Skeletal muscle tissue (tissue), 3 donors: ENCODE measurements at regions not wholly inside any gene's neighbourhood (a gene's known extent, or its start where the extent isn't known, plus 50 kb on each side); places are given as distances from the start of the nearest gene placed in this dataset.

Experiments used
- H3K27ac ChIP-seq: one replicate; pipeline ENCODE4 v1.7.0; 2013; ENCODE audit warnings: mild to moderate bottlenecking, low read depth, low read length, inconsistent platforms
- H3K27me3 ChIP-seq, 3 donors: one replicate each; pipeline ENCODE4 v1.7.0; 2013; ENCODE audit warnings: low read length in 3 of 3; ENCODE audit not compliant: control insufficient read depth in 3 of 3, insufficient read depth in 3 of 3
- H3K36me3 ChIP-seq, 3 donors: one replicate each; pipeline ENCODE4 v1.7.0; 2013; ENCODE audit warnings: low read length in 3 of 3; ENCODE audit not compliant: control insufficient read depth in 3 of 3, insufficient read depth in 3 of 3
- H3K4me1 ChIP-seq, 3 donors: one replicate each; pipeline ENCODE4 v1.7.0; 2013; ENCODE audit warnings: low read length in 3 of 3, mild to moderate bottlenecking in 3 of 3; ENCODE audit not compliant: control insufficient read depth in 3 of 3, insufficient read depth in 3 of 3
- H3K4me3 ChIP-seq, 3 donors: one replicate each; pipeline ENCODE4 v1.7.0; 2013; ENCODE audit warnings: low read length in 3 of 3
- H3K9ac ChIP-seq, 3 donors: one replicate each; pipeline ENCODE4 v1.7.0; 2013; ENCODE audit warnings: low read length in 3 of 3, mild to moderate bottlenecking in 3 of 3, moderate library complexity in 2 of 3, low read depth in 1 of 3
- H3K9me3 ChIP-seq, 3 donors: one replicate each; pipeline ENCODE4 v1.7.0; 2013; ENCODE audit warnings: low read length in 3 of 3; ENCODE audit not compliant: control insufficient read depth in 3 of 3
- donor health status: Osteomylitis.

- Histone ChIP-seq H3K4me1 (peaks cover 15 to 24% (median 20%) of the 10 kb centered on the region in 3 donors), H3K36me3 (no peaks in the 10 kb centered on the region), H3K4me3 (no peak overlapping the region), H3K9me3 (peaks cover 0 to 6% (median 4%) of the 10 kb centered on the region in 3 donors), H3K9ac (no peak overlapping the region), H3K27me3 (peaks cover 0 to 6% (median 0%) of the 10 kb centered on the region in 3 donors), H3K27ac (no peak overlapping the region)
Measured at GRCh38 chr2:239532859-239533258, 132.0 kb upstream of the HDAC4 start.

GRCh38 chr2:239532250-239532649 lies 131.4 kb upstream of the HDAC4 start:
- Histone ChIP-seq H3K4me1 (peaks cover 15 to 24% (median 20%) of the 10 kb centered on the region in 3 donors), H3K9ac (no peak overlapping the region), H3K27ac (no peak overlapping the region), H3K9me3 (peaks cover 0 to 6% (median 4%) of the 10 kb centered on the region in 3 donors), H3K27me3 (peaks cover 0 to 6% (median 0%) of the 10 kb centered on the region in 3 donors), H3K36me3 (no peaks in the 10 kb centered on the region), H3K4me3 (no peak overlapping the region)

DNA sequence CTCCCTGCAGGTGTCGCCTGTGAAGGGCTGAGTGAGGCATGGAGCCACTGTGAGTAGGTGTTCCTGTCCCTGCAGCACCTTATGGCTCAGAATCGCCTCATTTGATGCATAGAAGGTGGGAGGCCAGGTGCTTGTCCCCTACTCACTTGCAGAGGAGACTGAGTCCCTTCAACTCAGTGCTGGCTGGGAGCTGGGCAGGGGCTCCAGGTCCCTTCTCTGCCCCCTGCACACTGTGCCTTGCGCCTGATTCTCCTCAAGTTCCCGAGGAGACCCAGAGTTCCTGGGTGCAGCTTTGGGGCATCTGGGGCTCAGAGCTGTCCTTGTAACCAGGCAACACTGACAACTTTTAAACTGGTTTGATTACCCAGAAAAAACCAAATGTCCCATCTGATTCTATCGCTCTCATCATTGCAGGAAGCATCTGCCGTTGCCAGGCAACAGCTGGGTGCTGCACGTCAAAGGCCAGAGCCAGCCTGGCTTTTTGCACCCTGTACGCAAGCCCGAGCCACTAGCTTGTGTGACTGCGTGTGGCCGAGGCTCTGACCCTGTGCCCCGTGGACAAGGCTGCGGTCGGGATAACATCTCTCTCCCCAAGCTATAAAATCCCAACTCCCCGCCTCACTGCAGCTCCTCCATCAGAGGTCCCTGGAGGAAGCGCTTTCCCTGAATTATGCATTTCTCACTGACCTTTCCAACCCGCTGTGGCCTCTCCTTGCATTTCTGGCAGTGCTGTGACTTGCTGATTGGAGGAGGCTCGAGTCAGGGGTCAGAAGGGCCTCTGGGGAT lies 130.8 kb upstream of the HDAC4 start:
- H3K9me3 ChIP-seq: peaks cover 0 to 6% (median 4%) of the 10 kb centered on the region in 3 donors
- H3K27ac ChIP-seq: no peak overlapping the region

DNA sequence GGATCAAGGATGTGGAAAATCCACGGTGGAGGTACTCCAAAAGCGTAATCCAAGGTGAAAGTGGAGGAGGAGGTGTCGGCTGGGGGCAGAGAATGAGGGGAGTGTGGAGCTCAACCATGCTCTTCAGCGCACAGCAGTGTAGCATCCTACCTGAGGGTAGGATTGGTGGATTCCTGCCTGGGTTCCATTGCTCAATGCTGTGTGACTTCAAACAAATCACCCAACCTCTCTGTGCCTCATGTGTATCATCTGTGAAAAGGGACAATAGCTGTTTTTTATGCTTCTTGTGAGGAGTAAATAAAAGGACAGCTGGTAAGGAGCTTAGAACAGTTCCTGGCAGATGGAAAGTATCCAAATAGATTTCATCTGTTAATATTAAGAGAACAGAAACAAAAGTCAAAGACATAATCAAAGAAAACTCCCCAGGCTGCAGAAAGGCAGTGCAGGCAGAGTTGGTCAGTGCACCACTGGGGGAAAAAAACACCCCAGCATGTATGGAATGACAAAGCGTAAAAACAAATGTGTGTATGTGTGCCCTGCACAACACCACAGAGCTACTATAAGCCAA lies 130.0 kb upstream of the HDAC4 start:
- peaks cover 15 to 24% (median 20%) of the 10 kb centered on the region in 3 donors for H3K4me1 ChIP-seq
- peaks cover 0 to 6% (median 4%) of the 10 kb centered on the region in 3 donors for H3K9me3 ChIP-seq
- H3K4me3 ChIP-seq: no peak overlapping the region
- peaks cover 0 to 9% (median 0%) of the 10 kb centered on the region in 3 donors for H3K27me3 ChIP-seq
- no peak overlapping the region for H3K27ac ChIP-seq
- H3K36me3 ChIP-seq: no peaks in the 10 kb centered on the region
- no peak overlapping the region for H3K9ac ChIP-seq

More for the DNA sequence above, 130.8 kb upstream of the HDAC4 start:
- Histone ChIP-seq H3K4me1 (peaks cover 15 to 24% (median 20%) of the 10 kb centered on the region in 3 donors), H3K4me3 (no peak overlapping the region), H3K27me3 (peaks cover 0 to 8% (median 0%) of the 10 kb centered on the region in 3 donors), H3K36me3 (no peaks in the 10 kb centered on the region), H3K9ac (no peak overlapping the region)

- Histone ChIP-seq H3K4me3 (no peak overlapping the region), H3K27ac (no peak overlapping the region), H3K9me3 (peaks cover 0 to 2% (median under 1%) of the 10 kb centered on the region in 3 donors), H3K27me3 (peaks cover 0 to 9% (median 0%) of the 10 kb centered on the region in 3 donors), H3K36me3 (no peaks in the 10 kb centered on the region), H3K9ac (no peak overlapping the region), H3K4me1 (peaks cover 15 to 24% (median 20%) of the 10 kb centered on the region in 3 donors)
Measured at GRCh38 chr2:239529313-239530015, 128.6 kb upstream of the HDAC4 start.

DNA sequence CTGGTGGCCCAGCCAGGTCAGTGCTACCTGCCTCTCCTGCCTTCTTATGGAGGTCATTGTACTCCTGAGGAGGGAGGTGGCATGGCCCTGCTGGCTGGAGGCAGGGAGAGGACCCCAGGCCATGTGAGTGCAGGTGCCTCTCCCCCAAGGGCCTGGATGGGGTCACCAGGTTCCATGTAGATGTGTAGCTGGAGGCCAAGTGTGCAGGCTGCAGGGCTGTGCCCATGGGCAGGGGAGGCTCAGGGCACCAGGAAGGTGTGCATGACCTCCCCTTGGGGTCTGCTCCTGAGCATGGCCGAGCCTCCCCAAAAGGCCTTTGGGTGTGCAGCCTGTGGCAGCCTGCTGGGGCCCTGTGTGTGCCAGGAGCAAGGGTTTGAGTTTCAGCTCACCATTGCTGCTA lies 128.1 kb upstream of the HDAC4 start:
- H3K4me1 ChIP-seq: peaks cover 12 to 21% (median 18%) of the 10 kb centered on the region in 3 donors
- H3K9ac ChIP-seq: no peak overlapping the region
- H3K9me3 ChIP-seq: peaks cover 0 to 2% (median 0%) of the 10 kb centered on the region in 3 donors
- no peak overlapping the region for H3K4me3 ChIP-seq
- H3K36me3 ChIP-seq: no peaks in the 10 kb centered on the region
- H3K27ac ChIP-seq: no peak overlapping the region
- H3K27me3 ChIP-seq: peaks cover 0 to 9% (median 0%) of the 10 kb centered on the region in 3 donors

- Histone ChIP-seq H3K27me3 (peaks cover 0 to 5% (median 0%) of the 10 kb centered on the region in 3 donors), H3K4me3 (no peak overlapping the region), H3K9ac (no peak overlapping the region), H3K27ac (no peak overlapping the region), H3K9me3 (peaks cover 0 to 2% (median 0%) of the 10 kb centered on the region in 3 donors), H3K36me3 (no peaks in the 10 kb centered on the region), H3K4me1 (peaks cover 5 to 14% (median 12%) of the 10 kb centered on the region in 3 donors)
Measured at GRCh38 chr2:239528146-239528545, 127.3 kb upstream of the HDAC4 start.

DNA sequence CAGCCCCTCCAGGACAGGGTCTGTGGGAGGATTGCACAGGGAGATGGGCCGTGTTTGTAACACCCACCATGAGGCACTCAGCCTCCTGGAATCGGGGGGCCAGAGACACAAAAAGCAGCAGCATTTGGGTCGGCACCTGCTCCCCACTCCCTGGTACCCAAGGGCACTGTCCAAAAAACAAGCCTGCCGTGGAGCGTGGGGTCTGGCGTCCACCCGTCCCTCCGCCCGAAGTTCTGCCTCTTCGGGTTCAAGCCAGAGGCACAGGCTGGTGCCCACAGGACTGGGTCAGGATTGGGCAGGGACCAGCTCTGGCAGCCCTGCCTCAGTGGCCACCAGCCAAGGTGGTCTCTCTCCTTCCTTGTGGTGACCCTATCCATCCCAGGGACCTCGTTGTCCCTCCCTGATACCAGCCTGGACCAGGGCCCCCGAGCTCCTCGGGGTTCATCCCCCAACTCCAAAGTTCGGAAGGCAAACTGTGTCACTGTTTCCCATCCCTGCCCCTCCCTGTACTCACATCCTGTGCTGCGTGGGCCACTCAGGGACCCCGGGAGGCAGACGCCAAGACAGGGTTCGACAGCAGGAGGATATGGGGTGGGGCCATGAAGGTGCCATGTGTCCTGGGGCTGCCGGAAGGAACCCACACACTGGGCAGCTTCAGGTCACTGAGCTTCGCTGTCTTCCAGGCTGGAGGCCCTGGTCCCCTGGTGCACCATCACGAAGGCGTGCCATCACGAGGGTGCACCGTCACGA lies 126.0 kb upstream of the HDAC4 start:
- Histone ChIP-seq H3K27me3 (peaks cover 0 to 5% (median 0%) of the 10 kb centered on the region in 3 donors), H3K4me3 (no peak overlapping the region), H3K9ac (no peak overlapping the region), H3K36me3 (no peaks in the 10 kb centered on the region), H3K4me1 (peaks cover 9 to 10% (median 9%) of the 10 kb centered on the region in 3 donors), H3K27ac (no peak overlapping the region), H3K9me3 (peaks cover 0 to 2% (median 0%) of the 10 kb centered on the region in 3 donors)

DNA sequence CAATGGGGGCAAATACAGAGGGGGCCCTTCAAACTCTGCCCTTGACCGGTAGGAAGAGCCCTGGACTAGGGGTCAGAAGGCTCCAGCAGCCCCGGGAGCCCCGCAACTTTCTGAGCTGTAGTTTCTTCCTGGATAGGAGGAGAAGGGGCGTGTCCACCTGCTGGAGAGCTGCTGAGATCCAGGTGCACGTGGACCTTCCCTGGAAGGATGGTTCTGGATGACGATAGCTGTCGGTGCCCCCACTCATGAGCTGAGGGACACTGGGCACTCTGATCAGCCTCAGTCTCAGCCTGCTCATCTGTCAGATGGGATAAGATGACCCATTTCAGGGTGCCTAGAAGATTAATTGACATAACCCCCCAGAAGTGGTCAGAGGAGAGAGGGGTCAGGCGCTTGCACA lies 125.2 kb upstream of the HDAC4 start:
- no peak overlapping the region for H3K4me3 ChIP-seq
- peaks cover 0 to 5% (median 0%) of the 10 kb centered on the region in 3 donors for H3K27me3 ChIP-seq
- no peak overlapping the region for H3K9ac ChIP-seq
- peaks cover 0 to 2% (median 0%) of the 10 kb centered on the region in 3 donors for H3K9me3 ChIP-seq
- no peaks in the 10 kb centered on the region for H3K36me3 ChIP-seq
- H3K27ac ChIP-seq: no peak overlapping the region
- H3K4me1 ChIP-seq: peaks cover 12 to 17% (median 15%) of the 10 kb centered on the region in 3 donors
